ENCODE measurements at regions not wholly inside any gene's neighbourhood (a gene's known extent, or its start where the extent isn't known, plus 50 kb on each side); places are given as distances from the start of the nearest gene placed in this dataset.

GRCh38 chr6:47977314-47977713 is 133.7 kb downstream of the PTCHD4 start:
- no peak for TF ChIP-seq CTBP1 (IDR thresholded peaks at IDR 0.05; ENCODE audit: borderline replicate concordance)
- no peak for TF ChIP-seq ARNT (IDR thresholded peaks at IDR 0.05)
- no peak for TF ChIP-seq SP1 (IDR thresholded peaks at IDR 0.05)
- no peak for TF ChIP-seq BHLHE40 (IDR thresholded peaks at IDR 0.05; ENCODE audit: borderline replicate concordance)
- no peak for TF ChIP-seq FOXM1 (IDR thresholded peaks at IDR 0.05; ENCODE audit: borderline replicate concordance)
- no peak for TF ChIP-seq ELF4 (IDR thresholded peaks at IDR 0.05)
- TF ChIP-seq ZNF384 (IDR thresholded peaks at IDR 0.05), result no peak
